ENCODE measurements at regions not wholly inside any gene's neighbourhood (a gene's known extent, or its start where the extent isn't known, plus 50 kb on each side); places are given as distances from the start of the nearest gene placed in this dataset.
"Not testable (repeated sequence)": the region's sequence is repeated elsewhere in the genome, so short reads cannot be mapped to it uniquely, and the experiment has no call there.

DNA sequence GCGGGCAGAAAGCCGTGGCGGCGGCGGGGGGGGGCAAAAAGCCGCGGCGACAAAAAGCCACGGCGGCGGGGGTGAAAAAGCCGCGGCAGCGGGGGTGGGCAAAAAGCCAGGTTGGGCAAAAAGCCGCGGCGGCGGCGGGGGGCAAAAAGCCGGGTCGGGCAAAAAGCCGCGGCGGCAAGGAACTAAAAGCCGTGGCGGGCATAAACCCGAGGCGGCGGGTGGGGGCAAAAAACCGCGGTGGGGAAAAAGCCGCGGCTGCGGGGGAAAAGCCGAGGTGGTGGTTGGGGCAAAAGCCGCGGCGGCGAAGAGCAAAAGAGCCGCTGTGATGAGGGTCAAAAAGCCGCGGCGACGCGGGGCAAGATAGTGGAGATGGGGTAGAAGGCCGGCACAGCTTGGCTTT is 1834.2 kb downstream of the FOXD4L5 start:
- not testable (repeated sequence) for DNase-seq

DNA sequence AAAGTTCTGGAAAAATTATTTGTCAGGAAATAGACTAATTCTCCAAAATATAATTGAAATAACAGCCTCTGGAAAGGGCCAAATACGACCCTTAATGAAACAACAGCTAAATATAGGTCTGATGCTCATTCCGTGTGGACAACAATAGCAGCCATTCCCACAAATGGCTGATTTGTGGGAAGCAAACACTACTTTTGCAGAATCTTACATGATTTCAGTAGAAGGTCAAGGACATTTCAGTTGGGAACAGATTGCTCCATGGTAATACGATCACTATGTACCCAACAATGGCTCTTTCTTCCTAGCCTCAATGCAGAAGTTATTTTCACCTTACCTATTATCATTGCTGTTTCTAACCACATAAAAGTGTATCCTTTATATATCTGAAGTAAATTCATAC is 1859.9 kb downstream of the FOXD4L5 start:
- DNase-seq: not testable (repeated sequence)

DNA sequence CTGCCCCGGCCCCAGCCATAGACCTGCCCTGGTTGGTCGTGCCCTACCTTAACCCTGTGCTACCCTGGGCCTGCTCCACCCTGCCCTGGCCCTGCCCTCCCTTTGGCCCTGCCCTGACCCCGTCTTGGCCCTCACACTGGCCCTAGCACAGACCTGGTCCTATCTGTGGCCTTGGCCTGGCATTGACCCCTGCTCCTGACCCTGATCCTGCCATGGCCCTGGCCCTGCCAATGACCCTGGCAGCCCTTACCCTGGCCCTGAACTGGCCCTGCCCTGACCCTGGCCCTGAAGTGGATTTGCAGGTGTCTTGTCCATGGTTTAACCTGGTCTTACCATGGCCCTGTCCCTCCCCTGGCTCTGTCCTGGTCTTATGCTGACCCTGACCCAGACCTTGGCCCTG is 1894.1 kb downstream of the FOXD4L5 start:
- DNase-seq: not testable (repeated sequence)

DNA sequence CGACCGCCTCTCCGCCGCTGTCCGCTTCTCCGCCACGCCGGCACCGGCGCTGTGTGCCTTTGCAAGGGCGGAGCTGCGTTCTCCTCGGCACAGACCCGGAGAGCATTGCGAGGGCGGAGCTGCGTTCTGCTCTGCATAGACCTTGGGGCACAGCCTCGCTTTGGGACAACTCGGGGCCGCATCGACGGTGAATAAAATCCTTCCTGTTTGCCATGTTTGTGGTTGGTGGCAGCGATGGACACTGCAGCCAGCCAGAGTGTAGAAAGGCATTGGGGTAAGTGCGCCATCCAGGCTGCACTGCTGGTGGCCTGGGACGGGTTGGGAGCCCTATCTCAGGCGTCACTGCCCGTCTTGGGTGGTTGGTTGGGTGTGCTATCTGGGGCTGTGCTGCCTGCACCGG is 1899.5 kb downstream of the FOXD4L5 start:
- not testable (repeated sequence) for DNase-seq

DNA sequence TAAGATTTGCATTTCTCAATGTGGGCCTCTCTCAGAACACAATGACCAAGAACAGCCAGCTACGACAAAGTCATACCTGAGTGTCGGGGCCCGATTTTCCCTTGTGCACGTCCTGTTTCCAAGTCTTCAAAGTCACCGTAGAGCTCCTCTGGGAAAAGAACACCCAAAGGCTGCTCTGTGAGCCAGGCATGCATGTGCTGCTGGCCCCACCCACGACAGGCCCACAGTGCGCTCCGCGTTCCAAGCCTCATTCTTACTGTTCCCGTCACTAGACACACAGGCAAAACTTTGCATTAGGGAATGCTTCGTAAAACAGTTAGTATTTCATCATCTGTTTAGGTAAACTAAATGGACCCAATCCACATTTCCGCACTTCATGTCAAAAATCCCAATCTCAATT is 1905.1 kb downstream of the FOXD4L5 start:
- not testable (repeated sequence) for DNase-seq

DNA sequence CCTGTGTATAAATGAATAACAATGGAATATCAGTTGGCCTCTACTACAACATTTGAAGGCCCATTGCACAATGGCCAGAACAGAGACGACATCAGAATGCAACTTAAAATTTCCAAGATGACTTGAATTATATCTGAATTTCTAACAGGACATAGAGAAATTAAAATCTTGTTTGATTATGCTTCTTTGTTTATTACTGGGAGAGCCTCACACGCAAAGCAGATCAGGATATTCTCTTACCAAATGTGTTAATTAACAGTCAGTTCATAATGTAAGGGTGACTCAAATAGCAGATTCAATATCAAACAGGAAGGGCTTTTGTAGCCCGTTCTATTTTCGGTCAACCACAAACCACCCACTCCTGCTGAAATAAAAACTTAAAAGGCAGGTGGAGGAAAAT is 1930.8 kb downstream of the FOXD4L5 start:
- not testable (repeated sequence) for DNase-seq

DNA sequence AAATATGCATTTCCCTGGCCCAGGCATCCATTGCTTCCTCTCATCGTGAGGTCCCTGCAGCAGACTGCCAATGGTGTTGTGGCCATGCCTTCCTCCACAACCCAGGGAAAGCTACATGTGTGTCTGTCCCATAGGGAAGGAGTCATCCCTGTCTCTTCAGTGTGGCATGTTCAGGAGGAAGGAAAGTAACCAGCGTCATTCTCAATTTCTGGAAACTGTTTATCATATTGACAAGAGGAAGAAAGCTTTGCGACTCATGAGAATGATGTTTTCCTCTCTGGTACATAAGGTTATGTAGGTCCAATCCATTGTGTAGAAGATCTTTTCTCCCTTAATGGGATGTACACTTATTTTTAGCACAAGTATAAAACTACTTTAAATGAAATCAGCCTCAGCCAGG is 1937.7 kb downstream of the FOXD4L5 start:
- DNase-seq: not testable (repeated sequence)

DNA sequence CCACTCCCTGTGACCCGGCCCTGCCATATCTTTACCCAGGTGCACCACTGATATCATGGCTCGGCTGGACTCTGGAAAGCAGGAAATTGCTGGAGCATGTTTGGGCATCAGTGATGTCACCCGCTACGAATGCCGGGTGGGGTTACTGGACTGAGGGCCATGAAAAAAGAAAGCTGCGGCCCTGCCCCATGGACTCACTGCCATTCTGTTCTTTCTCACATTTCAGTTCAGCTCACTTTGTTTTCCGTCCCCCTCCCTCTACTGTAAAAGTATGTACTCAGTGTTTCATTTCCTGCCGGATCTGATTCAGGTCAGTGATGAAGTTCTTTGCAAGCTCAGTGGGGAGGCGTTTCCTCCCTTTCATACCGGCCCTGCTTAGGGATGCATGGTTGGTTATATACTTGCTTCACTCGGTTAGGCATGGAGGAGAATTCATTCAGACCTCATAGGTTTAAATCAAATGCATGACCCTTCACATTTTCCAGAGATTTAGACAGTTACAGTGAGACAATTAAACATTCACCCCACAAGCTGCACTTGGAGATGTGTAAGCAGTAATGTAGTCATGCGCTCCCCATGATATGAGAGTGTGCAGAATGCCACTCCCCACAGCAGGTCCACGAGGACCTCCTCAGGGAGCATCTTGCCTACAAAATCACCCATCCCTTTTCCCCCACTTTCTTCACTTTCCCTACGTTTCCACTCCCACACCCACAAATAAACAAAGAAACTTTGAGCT is 1938.5 kb downstream of the FOXD4L5 start:
- DNase-seq: peak in 1 of 2 experiments; percentile 7

DNA sequence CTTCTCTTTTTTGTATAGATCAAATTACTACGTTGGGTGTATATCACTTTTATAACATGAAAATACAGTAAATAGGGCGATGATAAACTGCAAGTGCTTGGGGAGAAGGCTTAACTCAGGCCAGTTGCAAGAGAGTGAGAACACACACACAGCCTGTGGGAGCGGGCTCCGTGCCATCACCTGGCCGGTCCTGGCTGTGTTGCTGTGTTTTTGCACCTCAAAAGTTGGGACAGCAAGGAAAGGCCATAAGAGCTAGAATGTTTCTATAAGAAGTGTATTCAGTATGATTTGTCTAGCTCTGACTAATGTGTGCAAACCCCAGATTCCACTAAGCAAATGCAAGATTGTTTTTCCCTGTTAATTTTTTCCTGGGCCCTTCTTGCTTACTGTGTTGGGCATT is 1940.6 kb downstream of the FOXD4L5 start:
- not testable (repeated sequence) for DNase-seq

DNA sequence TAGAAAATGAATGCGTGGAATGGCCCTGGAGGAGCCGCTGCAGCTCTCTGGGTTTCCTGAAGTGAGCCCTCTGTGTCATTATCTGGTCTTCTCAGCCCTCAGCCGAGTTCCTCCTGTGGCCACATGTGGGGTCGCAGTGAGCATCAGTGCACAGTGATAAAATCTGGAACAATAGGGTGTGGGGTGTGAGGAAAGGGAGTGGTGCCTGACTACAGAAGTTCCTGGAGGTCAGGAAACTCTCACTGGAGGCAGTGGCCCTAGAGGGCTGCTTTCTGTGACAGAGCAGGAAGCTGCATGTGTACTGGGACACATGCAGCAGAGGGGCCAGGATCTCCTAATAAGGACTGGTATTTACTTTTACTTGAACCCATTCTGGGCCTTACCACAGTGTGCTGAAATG is 1942.5 kb downstream of the FOXD4L5 start:
- DNase-seq: not testable (repeated sequence)

DNA sequence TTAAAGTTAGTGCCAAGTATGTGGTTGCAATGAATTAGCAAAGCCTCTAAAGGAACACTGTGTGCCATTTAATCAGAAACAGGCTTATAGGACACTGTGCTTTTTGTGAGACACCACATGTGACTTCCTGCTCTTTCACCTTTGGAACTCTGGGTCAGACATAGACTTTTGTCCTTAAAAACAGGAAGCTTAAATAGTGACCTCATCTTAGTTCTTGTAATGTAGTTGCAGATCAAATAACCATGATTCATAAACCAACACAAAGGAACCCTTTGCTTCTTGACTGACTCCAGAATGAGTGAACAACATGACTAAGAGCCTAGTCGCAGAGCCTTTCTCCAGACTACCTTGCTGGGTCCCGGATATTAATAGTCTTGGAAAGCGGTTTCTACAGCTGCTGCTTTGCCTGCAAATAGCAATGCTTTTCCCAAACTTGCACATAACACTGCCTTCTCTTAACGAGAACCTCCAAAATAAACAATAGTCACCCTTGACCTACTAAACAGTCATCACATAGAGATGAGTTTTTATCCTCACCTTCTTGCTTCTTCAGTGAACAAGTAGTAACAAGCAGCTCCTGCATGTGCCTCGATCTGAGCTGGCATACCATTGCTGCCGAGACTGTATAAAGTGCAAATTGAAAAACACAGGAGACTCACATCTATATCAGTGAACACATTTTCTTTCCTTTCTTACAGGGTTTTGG is 1947.0 kb downstream of the FOXD4L5 start:
- DNase-seq: not testable (repeated sequence)

DNA sequence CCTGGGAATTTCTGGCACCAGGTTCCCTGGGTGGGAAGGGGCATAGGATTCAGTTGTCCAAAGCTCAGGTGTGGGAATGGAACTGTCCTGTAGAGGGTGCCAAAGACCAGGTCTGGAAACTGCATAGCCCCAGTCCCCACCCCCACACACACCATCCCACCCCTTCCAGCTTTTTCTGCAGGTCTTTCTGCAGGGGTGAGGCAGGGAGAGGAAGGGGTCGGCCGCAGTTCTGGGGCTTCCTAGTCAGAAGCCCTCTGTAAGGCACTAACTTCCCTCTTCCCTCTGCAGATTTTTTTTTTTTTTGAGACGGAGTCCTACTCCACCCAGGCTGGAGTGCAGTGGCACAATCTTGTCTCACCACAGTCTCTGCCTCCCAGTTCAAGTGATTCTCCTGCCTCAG is 1949.7 kb downstream of the FOXD4L5 start:
- DNase-seq: not testable (repeated sequence)

DNA sequence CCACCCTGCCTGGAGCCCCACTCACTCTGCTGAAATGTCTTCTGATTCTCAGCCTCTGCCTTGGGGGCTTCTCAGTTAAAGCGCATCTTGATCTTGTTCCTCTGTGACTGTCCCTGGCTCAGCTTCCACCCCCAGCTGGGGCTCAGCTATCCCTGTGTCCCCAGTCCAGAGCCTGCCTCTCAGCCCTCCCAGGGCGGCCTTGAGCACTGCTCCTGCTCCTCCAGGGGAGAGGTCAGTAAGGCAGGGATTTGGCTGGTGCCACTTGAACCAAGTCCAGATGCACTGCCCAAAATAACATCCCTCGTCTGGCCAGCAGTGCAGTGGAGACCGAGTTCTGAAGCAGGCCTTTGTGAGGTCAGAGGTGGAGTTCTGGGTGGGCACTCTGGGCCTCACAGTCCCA is 1950.8 kb downstream of the FOXD4L5 start:
- DNase-seq: not testable (repeated sequence)

DNA sequence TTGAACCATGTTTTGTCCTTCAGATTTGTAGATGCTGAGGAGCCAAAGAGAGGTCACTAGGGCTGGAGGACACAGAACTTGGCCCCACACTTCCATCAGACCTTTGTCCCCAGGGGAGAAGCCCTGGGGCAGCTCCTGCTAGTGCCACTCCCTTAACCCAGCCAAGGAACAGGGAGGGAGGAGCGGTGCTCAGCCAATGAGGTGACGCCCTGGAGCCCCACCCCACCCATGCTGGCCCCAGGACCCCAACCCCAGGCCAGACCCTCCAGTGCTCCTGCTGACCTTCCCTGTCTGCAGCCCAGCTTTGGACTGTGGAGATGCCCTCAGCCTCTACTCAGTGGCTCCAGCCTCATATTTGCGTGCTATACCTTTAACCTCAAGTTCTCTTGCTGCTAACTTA is 1951.9 kb downstream of the FOXD4L5 start:
- not testable (repeated sequence) for DNase-seq

DNA sequence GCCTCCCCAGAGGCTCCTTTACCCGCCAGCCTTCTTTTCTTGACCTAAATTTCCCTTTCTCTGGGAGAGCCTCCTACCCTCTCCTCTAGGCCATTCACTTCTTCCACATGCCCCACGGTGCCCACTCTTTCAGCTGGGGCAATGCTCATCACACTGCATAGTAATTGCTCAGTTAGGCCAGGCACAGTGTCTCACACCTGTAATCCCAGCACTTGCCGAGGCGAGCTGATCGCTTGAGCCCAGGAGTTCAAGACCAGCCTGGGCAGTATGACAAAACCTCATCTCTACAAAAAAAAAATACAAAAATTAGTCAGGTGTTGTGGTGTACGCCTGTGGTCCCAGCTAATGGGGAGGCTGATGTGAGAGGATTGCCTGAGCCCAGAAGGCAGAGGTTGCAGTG is 1956.7 kb downstream of the FOXD4L5 start:
- not testable (repeated sequence) for DNase-seq

DNA sequence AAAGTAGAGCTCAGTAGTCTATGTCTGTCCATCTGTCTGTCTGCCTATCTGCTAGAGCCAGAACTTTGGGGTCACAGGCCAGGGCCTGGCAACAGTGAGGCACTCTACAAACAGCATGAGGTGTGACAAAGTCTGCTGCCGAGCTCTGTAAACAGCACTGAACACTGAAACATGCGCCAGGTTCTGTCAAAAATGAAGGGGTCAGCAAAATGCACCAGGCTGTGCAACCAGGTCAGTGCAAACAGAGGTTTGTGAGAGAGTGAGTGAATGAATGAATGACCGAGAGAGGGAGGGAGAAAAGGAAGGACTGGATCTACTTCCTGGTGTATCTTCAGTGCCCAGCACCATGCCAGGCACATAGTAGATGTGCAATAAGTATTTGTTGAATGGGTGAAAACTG is 1957.8 kb downstream of the FOXD4L5 start:
- not testable (repeated sequence) for DNase-seq

DNA sequence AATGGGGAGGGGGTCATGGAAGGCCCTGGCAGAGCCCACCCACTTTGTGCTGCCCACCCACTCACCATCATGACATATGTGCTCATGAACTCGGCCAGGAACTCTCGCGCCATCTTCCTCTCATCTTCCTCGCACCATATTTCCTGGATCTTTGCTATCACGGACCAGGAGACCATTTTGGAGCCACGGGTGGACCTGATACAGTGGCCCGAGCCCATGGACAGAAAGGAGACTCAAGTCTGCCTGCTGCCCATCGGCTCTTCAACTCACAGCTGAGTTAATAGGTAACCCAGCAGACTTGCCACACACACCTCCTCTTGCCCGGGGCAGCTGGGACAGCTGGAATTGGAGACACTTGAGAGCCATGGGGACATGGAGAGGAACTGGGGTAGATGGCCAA is 1958.3 kb downstream of the FOXD4L5 start:
- DNase-seq: not testable (repeated sequence)

DNA sequence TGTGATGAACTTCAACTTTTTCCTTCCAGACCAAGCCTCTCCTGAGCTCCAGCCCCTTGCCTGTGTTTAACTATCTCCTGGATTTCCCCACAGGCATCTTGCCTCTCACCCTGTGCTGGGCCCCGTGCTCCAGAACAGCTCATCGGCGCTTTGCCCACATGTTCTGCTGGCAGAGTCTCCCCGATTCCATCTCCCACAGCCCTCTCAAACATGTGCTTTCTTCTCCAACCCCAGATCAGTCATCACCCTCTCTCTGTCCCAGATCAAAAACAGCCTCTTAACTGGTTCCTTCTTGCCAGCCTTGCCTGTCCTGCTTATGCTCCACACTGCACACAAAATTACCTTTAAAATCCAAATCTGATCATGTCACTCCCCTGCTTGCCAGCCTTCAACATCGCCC is 1959.3 kb downstream of the FOXD4L5 start:
- DNase-seq: not testable (repeated sequence)

DNA sequence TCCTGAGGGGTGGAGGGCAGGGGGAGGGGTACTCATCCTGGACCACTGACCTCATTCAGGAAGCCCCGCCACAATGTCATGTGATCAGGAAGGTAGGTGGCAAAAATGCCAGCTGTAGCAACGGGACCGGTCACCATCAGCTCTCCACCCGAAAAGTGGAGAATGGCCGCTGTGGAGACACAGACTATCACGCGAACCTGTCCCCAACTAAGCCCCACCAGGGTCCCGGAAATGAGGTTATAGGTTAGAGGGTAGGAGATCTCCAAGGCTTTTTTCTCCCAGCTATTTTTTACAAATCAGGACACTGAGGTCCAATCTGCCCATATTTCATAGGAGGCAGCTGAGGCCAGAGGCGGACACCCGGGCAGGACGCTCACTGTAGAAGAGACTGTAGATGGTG is 1966.9 kb downstream of the FOXD4L5 start:
- not testable (repeated sequence) for DNase-seq

DNA sequence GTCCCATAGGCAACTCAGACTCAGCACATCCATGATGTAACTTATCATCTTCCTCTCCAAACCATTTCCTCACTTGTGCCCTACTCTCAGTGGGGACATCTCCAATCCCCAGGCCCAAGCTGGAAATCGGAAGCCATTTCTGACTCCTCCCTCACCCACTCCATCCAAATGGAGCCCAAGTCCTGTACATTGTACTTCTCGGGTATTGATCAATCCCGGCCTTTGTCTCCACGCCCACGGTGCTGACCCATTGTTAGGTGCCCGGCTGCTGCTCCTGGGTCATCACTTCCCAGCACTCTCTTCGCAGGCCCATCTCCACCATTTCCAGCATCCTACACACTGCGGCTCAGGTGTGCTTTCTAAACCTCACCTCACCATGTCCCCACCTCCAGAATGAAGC is 1969.6 kb downstream of the FOXD4L5 start:
- DNase-seq: not testable (repeated sequence)

DNA sequence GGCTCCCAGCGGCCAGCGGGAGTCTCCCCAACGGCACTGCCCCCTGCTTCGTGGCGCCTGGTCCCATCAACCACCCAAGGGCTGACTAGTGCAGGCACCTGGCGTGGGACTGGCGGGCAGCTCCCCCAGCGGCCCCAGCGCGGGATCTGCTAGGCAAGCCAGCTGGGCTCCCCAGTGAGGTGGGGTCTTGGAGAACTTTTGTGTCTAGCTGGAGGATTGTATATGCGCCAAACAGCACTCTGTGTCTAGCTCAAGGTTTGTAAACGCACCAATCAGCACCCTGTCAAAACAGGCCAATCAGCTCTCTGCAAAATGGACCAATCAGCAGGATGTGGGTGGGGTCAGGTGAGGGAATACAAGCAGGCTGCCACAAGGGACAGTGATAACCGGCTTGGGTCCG is 1988.2 kb downstream of the FOXD4L5 start:
- DNase-seq: not testable (repeated sequence)

DNA sequence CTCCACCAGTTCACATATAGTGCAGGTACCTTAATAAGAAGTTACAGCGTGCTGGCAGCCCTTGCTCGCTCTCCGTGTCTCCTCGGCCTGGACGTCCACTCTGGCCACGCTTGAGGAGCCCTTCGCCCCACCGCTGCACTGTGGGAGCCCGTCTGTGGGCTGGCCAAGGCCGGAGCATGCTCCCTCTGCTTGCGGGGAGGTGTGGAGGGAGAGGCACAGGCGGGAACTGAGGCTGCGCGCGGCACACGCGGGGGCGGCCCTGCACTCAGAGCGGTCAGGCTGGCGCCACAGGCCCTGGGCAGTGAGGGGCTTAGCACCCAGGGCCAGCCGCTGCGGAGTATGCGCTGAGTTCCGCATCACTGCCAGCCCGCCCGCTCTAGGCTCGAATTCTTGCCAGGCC is 1988.6 kb downstream of the FOXD4L5 start:
- not testable (repeated sequence) for DNase-seq

DNA sequence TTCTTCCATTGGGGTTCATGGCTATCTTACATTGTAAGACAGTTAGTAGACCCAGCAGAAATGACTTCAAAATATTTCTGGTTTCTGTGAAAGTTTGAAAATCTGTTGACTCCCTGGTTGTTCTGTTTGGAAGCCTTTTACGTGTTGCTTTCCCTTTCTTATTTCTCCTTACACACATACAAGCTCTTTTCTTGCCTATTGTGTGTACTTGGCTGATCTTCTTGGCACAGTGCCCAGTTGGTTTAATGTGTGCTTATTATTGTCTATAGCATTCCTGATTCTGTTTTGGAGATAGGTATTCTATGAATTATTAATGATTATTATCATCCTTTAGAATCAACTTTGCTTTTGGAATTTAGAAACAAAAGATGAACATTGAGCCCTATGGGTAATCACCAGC is 1995.0 kb downstream of the FOXD4L5 start:
- DNase-seq: not testable (repeated sequence)
